Panc1 (cell line): ENCODE measurements at regions not wholly inside any gene's neighbourhood (a gene's known extent, or its start where the extent isn't known, plus 50 kb on each side); places are given as distances from the start of the nearest gene placed in this dataset.

Source experiments
- ATAC-seq: fragments of 200-7000 bp; cut with Tn5 transposase; 2 replicates; pipeline ENCODE4 v1.9.1; 2020; ENCODE audit warnings: mild to moderate bottlenecking, moderate library complexity
- BruUV-seq: library from RNA; stranded (reverse); fragments of 400-500 nt; replicated peaks from 2 replicates; lab custom pipeline; 2021; lab: Mats Ljungman, UMichigan
- CTCF ChIA-PET: fragments of 300-600 bp; sonication (Branson Sonifier 250); formaldehyde crosslinking; loops from one replicate; lab custom pipeline; 2022; ENCODE audit warnings: antibody characterized with exemption; lab: Charles Lee
- POLR2A ChIA-PET: fragments of 300-600 bp; sonication (Branson Sonifier 250); formaldehyde crosslinking; loops from one replicate; lab custom pipeline; 2022; ENCODE audit warnings: antibody characterized with exemption; lab: Charles Lee
- DNase-seq: peaks from one replicate; pipeline ENCODE4 v3.0.0-alpha.2; 2010; ENCODE audit warnings: low read depth, low spot score
- H3K27ac ChIP-seq: 2 replicates; pipeline ENCODE4 v1.5.1; 2011; ENCODE audit warnings: mild to moderate bottlenecking, low read length, inconsistent platforms
- H3K27me3 ChIP-seq: fragments of 200-500 bp; sonication (Bioruptor generic); 2 replicates; pipeline ENCODE4 v1.6.0; 2014; ENCODE audit warnings: low read length, inconsistent platforms; ENCODE audit not compliant: control insufficient read depth, insufficient read depth
- H3K36me3 ChIP-seq: fragments of 200-500 bp; sonication (Bioruptor generic); 2 replicates; pipeline ENCODE4 v1.5.1; 2014; ENCODE audit warnings: inconsistent platforms, mild to moderate bottlenecking, low read length, moderate library complexity; ENCODE audit not compliant: control insufficient read depth, insufficient read depth
- H3K4me1 ChIP-seq: 2 replicates; pipeline ENCODE4 v1.5.1; 2011; ENCODE audit warnings: inconsistent platforms, mild to moderate bottlenecking, low read length, moderate library complexity; ENCODE audit not compliant: control insufficient read depth, insufficient read depth
- H3K4me3 ChIP-seq, 2 experiments: 2 replicates each; pipeline ENCODE4 v1.5.1; 2011 to 2012; ENCODE audit warnings: low read depth in 2 of 2, low read length in 2 of 2, mild to moderate bottlenecking in 2 of 2, inconsistent platforms in 1 of 2, moderate library complexity in 1 of 2
- H3K9me3 ChIP-seq: fragments of 200-500 bp; sonication (Bioruptor generic); 2 replicates; pipeline ENCODE4 v1.5.1; 2014; ENCODE audit warnings: low read depth, mild to moderate bottlenecking, inconsistent platforms, low read length, moderate library complexity; ENCODE audit not compliant: control insufficient read depth, insufficient read depth
- CTCF ChIP-seq: fragments of 450-650 bp; IDR thresholded peaks from 2 replicates; pipeline ENCODE4 v1.5.1; 2017; ENCODE audit warnings: mild to moderate bottlenecking
- POLR2AphosphoS5 ChIP-seq: IDR thresholded peaks from 2 replicates; pipeline ENCODE4 v1.6.1; 2012; ENCODE audit warnings: mild to moderate bottlenecking, low read depth, low read length, moderate library complexity
- REST ChIP-seq, 2 experiments: IDR thresholded peaks; 2 replicates each; pipeline ENCODE4 v1.6.1; 2011 to 2012; ENCODE audit warnings: low read depth in 2 of 2, control low read depth in 1 of 2, low read length in 1 of 2, mild to moderate bottlenecking in 1 of 2, moderate library complexity in 1 of 2; ENCODE audit not compliant: insufficient read depth in 1 of 2
- SIN3A ChIP-seq: IDR thresholded peaks from 2 replicates; pipeline ENCODE4 v1.6.1; 2012; ENCODE audit warnings: low read depth, mild to moderate bottlenecking, low read length, moderate library complexity, borderline replicate concordance; ENCODE audit not compliant: insufficient read depth
- TCF7L2 ChIP-seq: IDR thresholded peaks from 2 replicates; pipeline ENCODE4 v1.6.1; 2011; ENCODE audit warnings: mild to moderate bottlenecking, low read depth, low read length, inconsistent platforms
- in situ Hi-C: cut with HindIII; loops from 2 replicates; pipeline ENCODE4 v1.10.0; 2016; ENCODE audit warnings: low sequenced_read_pairs, low pct_unique_long_range_greater_than_20kb
- intact Hi-C: fragments of 100-400 bp; cut with micrococcal nuclease; formaldehyde crosslinking; loops from one replicate; pipeline ENCODE4 v1.10.0; 2022; ENCODE audit not compliant: unreplicated experiment

GRCh38 chr2:175323162-175323561, 141.7 kb upstream of the ATP5MC3 start:
- Histone ChIP-seq H3K36me3 (no peaks in the 10 kb centered on the region), H3K4me3 (no peak overlapping the region), H3K27me3 (peaks cover 8% of the 10 kb centered on the region), H3K27ac (no peak overlapping the region), H3K4me1 (no peaks in the 10 kb centered on the region), H3K9me3 (no peaks in the 10 kb centered on the region)
- ChIA-PET CTCF (no interaction called here), POLR2A (interaction anchor here (0.6 kb wide), 1 partner anchor 105 kb away, joined by 15 read pairs; no protein-coding TSS in a partner anchor)
- no peak for TF ChIP-seq TCF7L2
- TF ChIP-seq CTCF = no peak
- no peak for TF ChIP-seq SIN3A
- TF ChIP-seq REST (IDR thresholded peaks at IDR 0.05; ENCODE audit: insufficient read depth in 1 of 2, low read depth in 2 of 2, low read length in 1 of 2) = no peak
- no peak for TF ChIP-seq POLR2AphosphoS5
- in situ Hi-C loops (no loop called here), intact Hi-C loops (no loop called here)
- DNase-seq (no peak), ATAC-seq (no peak)
- no TSS peak for BruUV-seq

GRCh38 chr2:175318542-175318941, 137.0 kb upstream of the ATP5MC3 start:
- Histone ChIP-seq H3K27me3 (peaks cover 8% of the 10 kb centered on the region), H3K4me1 (no peaks in the 10 kb centered on the region), H3K4me3 (no peak overlapping the region), H3K36me3 (no peaks in the 10 kb centered on the region), H3K9me3 (no peaks in the 10 kb centered on the region), H3K27ac (no peak overlapping the region)
- no peak for TF ChIP-seq TCF7L2
- TF ChIP-seq CTCF = no peak
- TF ChIP-seq SIN3A = no peak
- TF ChIP-seq REST (IDR thresholded peaks at IDR 0.05; ENCODE audit: insufficient read depth in 1 of 2, low read depth in 2 of 2, low read length in 1 of 2) = no peak
- no peak for TF ChIP-seq POLR2AphosphoS5
- DNase-seq = no peak
- intact Hi-C loops (no loop called here), in situ Hi-C loops (no loop called here)
- ChIA-PET POLR2A (no interaction called here), CTCF (interaction anchor here (0.7 kb wide), 1 partner anchor 791 kb away, joined by 3 read pairs; no protein-coding TSS in a partner anchor)
- BruUV-seq = no TSS peak
- no peak for ATAC-seq
